ENCODE measurements at regions not wholly inside any gene's neighbourhood (a gene's known extent, or its start where the extent isn't known, plus 50 kb on each side); places are given as distances from the start of the nearest gene placed in this dataset.

DNA sequence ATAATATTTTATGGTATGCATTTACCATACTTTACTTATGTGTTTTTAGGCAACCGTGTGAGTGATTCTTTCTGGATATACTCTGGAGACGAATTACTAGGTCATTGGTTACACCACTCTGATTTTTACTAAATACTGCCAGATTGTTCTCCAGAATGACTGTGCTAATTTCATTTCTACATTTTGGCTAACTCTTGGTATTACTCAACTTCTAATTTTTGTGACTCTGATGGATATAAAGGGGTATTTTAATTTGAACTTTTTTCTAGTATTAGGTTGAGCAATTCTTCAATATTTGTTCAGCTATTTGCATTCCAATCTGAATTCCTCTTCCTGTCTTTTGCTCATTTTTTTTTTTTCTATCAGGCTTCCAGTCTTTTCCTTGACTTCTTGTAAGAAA is 223.6 kb downstream of the MDFIC start:
- DNase-seq (ENCODE audit: low read depth, low spot score): no peak
- no peak overlapping the region for H3K4me3 ChIP-seq (ENCODE audit: low read depth, low read length)
- TF ChIP-seq, protein P1, sequence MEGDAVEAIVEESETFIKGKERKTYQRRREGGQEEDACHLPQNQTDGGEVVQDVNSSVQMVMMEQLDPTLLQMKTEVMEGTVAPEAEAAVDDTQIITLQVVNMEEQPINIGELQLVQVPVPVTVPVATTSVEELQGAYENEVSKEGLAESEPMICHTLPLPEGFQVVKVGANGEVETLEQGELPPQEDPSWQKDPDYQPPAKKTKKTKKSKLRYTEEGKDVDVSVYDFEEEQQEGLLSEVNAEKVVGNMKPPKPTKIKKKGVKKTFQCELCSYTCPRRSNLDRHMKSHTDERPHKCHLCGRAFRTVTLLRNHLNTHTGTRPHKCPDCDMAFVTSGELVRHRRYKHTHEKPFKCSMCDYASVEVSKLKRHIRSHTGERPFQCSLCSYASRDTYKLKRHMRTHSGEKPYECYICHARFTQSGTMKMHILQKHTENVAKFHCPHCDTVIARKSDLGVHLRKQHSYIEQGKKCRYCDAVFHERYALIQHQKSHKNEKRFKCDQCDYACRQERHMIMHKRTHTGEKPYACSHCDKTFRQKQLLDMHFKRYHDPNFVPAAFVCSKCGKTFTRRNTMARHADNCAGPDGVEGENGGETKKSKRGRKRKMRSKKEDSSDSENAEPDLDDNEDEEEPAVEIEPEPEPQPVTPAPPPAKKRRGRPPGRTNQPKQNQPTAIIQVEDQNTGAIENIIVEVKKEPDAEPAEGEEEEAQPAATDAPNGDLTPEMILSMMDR (IDR thresholded peaks at IDR 0.05; ENCODE audit: insufficient read depth, low read length, missing control alignments): no peak
- ChIA-PET CTCF (interaction anchor here (1.0 kb wide), 1 partner anchor 280 kb away, joined by 3 read pairs; no protein-coding TSS in a partner anchor), POLR2A (no interaction called here)

DNA sequence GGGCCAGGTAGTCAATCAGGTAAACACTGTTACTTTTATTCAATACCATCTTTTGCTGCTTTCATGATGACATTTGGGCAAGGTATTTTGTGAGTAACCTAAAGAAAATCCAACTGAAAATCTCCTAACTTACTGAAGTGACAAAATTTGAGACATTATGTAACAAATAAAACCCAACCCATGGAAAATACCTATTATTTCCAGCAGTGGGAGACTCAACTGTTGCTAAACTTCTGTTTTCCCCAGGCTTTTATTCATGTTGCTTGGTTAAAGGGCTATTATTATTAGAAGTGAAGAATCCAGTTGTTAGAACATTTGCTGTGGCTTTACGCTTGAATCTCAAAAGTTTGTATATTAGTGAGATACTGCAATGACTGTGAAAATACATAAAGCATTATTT is 215.9 kb downstream of the MDFIC start:
- TF ChIP-seq, protein P1 (IDR thresholded peaks at IDR 0.05; ENCODE audit: insufficient read depth, low read length, missing control alignments): no peak
- POLR2A ChIA-PET: no interaction called here
- DNase-seq (ENCODE audit: low read depth, low spot score): no peak
- H3K4me3 ChIP-seq (ENCODE audit: low read depth, low read length): no peak overlapping the region
- CTCF ChIA-PET: no interaction called here

DNA sequence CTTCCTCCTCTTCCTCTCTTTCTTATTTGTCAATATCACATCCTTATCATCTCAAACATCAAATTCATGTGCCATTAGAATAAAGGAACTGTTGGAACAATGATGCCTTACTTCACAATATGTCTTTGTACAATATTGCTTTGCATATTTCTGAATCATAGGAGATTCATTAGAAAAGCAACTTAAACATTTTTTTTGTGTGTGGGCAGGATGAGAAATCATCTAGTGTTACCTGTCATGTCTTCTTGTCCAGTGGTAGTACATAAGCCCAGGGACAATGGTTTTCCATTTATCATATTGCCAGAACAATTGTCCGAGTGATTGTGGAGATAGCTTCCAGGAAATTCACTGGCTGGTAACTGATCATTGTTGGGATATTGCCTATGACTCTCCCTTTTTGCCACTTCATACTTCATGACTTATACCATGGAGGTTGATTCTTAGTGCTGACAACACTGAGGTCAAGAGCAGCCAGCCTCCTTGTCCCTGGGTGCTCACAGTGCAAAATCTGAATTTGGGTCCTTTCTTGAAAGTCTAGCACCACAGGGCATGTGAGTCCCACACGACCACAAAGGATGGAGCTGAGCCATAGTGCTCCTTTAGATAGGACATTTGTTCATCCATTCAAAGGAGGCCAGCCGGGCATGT is 215.0 kb downstream of the MDFIC start:
- POLR2A ChIA-PET: no interaction called here
- TF ChIP-seq, protein P1 (IDR thresholded peaks at IDR 0.05; ENCODE audit: insufficient read depth, low read length, missing control alignments): no peak
- no peak for DNase-seq (ENCODE audit: low read depth, low spot score)
- H3K4me3 ChIP-seq (ENCODE audit: low read depth, low read length): no peak overlapping the region
- CTCF ChIA-PET: no interaction called here

DNA sequence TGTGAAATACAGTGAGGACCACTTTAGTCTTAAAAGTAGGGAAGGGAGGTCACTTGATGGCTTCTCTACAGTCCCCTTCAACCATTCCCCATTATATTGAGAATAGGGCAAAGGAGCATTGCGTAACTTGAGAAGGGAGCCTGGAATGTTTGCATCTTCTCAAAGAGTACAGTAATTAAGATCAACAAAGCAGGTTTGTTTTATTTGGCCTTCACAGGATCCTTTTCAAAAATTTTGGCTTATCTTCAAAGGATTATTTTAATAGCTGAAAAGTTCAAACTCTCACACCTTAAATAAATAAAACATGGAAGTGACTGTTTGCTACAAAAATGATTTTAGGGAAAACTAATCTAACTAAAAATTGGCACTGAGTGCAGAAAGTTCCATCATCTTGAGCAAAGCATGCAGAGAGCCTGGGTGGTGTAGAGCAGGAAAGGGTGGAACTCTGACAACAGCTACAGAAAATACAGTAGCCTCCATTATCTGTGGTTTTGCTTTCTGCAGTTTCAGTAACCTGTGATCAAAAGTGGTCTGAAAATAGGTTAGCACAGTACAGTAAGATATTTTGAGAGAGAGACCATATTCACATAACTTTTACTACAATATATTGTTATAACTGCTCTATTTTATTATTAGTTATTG is 214.0 kb downstream of the MDFIC start:
- DNase-seq (ENCODE audit: low read depth, low spot score): no peak

DNA sequence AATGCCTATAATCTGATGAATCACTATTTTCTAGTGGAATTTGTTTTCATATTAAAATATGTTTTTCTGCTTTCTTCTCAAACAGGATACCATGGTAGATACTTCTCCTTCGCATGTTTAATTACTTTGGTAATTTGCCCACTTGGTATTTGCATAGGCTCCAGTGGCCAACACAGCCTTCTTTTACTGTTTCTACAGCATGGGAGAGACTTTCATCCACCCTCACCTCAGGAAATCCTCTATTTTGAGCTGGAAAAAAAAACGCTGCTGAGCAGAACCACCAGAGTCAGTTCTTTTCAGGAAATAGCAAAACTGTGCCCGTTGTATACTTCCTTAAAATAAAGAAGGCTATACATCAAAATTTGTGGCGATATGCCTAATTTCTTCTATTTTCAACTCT is 213.3 kb downstream of the MDFIC start:
- ChIA-PET CTCF (no interaction called here), POLR2A (no interaction called here)
- DNase-seq (ENCODE audit: low read depth, low spot score): no peak
- no peak overlapping the region for H3K4me3 ChIP-seq (ENCODE audit: low read depth, low read length)
- TF ChIP-seq, protein P1 (IDR thresholded peaks at IDR 0.05; ENCODE audit: insufficient read depth, low read length, missing control alignments): no peak

More for the DNA sequence above, 214.0 kb downstream of the MDFIC start:
- H3K4me3 ChIP-seq (ENCODE audit: low read depth, low read length): no peak overlapping the region
- ChIA-PET CTCF (no interaction called here), POLR2A (no interaction called here)
- TF ChIP-seq, protein P1 (IDR thresholded peaks at IDR 0.05; ENCODE audit: insufficient read depth, low read length, missing control alignments): no peak

DNA sequence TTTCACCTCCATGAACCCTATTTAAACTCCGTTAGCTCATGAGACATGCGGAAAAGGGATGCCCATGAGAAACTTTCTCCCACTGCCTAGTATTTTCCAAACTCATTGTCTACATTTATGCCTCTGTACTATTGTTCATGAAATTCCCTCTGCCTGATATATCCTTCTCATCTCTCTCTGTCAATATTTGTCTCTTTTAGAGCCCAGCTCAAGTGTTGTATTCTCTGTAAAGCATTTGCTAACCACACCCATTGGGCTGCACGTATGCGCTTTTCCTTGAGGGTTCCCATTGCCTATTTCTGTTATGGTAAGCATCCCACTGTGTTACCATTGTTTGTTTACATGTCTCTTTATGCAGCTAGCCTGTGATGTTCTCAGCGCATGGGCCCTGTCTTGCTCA is 211.4 kb downstream of the MDFIC start:
- H3K4me3 ChIP-seq (ENCODE audit: low read depth, low read length): no peak overlapping the region
- ChIA-PET CTCF (no interaction called here), POLR2A (no interaction called here)
- DNase-seq (ENCODE audit: low read depth, low spot score): no peak
- TF ChIP-seq, protein P1 (IDR thresholded peaks at IDR 0.05; ENCODE audit: insufficient read depth, low read length, missing control alignments): no peak
